Heart left ventricle (tissue), 13 donors: ENCODE measurements at regions not wholly inside any gene's neighbourhood (a gene's known extent, or its start where the extent isn't known, plus 50 kb on each side); places are given as distances from the start of the nearest gene placed in this dataset.

Experiments
- POLR2A ChIP-seq, 2 donors: fragments of 450-650 bp; IDR thresholded peaks; one replicate each; pipeline ENCODE4 v1.6.1; 2017; ENCODE audit warnings: antibody characterized with exemption in 2 of 2, mild to moderate bottlenecking in 2 of 2, moderate library complexity in 2 of 2
- TF ChIP-seq, protein P1 (sequence below), 12 donors: fragments of 200-600 bp; sonication (generic) in 4 of 12; IDR thresholded peaks; one replicate each; pipeline versions ENCODE4 v1.5.0 to v1.8.0; 2018 to 2022; ENCODE audit warnings: antibody characterized with exemption in 12 of 12, mild to moderate bottlenecking in 5 of 12
- donor health status: ischemic (EF 13 %, LVEDD 7.1; RV severe dilation, severe dysfunction).
- donor health status: DM: no; HTN: yes; CAD: no.
- donor health status: DM: no; HTN: no; CAD: no.
- donor health status: ischemic (EF 25% LVEDD 6.9; RV normal size, moderate dysfunction).
- donor health status: ischemic (EF 25% LVEDD 5.7; RV mildly dilated, moderate dysfunction).
- donor health status: ischemic (EF 35%, LVEDD 5.7; RV mildly dilated, moderate dysfunction).
- donor health status: nonischemic (EF 11% LVEDD 7.7; RV severe dilation, severe dysfunction).
- donor health status: DM: yes; HTN: yes; CAD: no.
- donor health status: PGD.
- donor health status: ischemic (EF 29% LVEDD 5.4; RV normal size, mild dysfunction).
- donor health status: nonischemic (EF 23%, LVEDD 6.1; RV moderate dilation, normal function).

DNA sequence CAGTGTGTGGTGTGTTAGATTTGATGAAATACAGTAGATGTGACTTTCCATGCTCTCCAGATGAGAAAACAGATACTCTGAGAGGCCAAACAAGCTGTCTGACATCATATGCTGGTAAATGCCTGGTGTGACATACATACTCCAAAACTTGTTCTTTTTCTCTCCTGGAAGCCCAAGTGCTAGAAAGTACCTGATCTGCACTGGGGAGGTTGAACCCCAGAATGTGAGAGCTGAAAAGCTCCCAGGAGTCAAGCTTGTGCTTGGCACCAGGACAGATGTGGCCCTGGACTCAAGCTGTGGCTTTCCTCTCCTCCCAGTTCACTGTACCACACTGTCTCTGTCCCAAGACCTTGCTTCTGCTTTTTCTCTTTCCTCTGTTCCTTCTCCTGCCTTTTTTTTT lies 389.0 kb upstream of the USP24 start:
- TF ChIP-seq, protein P1, sequence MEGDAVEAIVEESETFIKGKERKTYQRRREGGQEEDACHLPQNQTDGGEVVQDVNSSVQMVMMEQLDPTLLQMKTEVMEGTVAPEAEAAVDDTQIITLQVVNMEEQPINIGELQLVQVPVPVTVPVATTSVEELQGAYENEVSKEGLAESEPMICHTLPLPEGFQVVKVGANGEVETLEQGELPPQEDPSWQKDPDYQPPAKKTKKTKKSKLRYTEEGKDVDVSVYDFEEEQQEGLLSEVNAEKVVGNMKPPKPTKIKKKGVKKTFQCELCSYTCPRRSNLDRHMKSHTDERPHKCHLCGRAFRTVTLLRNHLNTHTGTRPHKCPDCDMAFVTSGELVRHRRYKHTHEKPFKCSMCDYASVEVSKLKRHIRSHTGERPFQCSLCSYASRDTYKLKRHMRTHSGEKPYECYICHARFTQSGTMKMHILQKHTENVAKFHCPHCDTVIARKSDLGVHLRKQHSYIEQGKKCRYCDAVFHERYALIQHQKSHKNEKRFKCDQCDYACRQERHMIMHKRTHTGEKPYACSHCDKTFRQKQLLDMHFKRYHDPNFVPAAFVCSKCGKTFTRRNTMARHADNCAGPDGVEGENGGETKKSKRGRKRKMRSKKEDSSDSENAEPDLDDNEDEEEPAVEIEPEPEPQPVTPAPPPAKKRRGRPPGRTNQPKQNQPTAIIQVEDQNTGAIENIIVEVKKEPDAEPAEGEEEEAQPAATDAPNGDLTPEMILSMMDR (IDR thresholded peaks at IDR 0.05): no peak
- no peak for TF ChIP-seq POLR2A (IDR thresholded peaks at IDR 0.05)
